ENCODE measurements at regions not wholly inside any gene's neighbourhood (a gene's known extent, or its start where the extent isn't known, plus 50 kb on each side); places are given as distances from the start of the nearest gene placed in this dataset.

GRCh38 chr5:13253111-13253510, 691.4 kb downstream of the DNAH5 start:
- Histone ChIP-seq H3K36me3 (ENCODE audit: control insufficient read depth, low read depth, low read length) (no peaks in the 10 kb centered on the region), H3K4me1 (ENCODE audit: control insufficient read depth, low read depth, low read length) (no peaks in the 10 kb centered on the region), H3K4me3 (ENCODE audit: low read length) (no peak overlapping the region), H3K9ac (ENCODE audit: low read length) (no peak overlapping the region), H3K27me3 (ENCODE audit: control insufficient read depth, insufficient read depth, low read length) (no peaks in the 10 kb centered on the region), H3K27ac (ENCODE audit: low read length) (no peak overlapping the region), H3K9me3 (ENCODE audit: control insufficient read depth, low read depth, low read length) (no peaks in the 10 kb centered on the region)

- H3K9ac ChIP-seq (ENCODE audit: low read length) = no peak overlapping the region
- no peaks in the 10 kb centered on the region for H3K36me3 ChIP-seq (ENCODE audit: control insufficient read depth, low read depth, low read length)
- no peaks in the 10 kb centered on the region for H3K27me3 ChIP-seq (ENCODE audit: control insufficient read depth, insufficient read depth, low read length)
- H3K27ac ChIP-seq (ENCODE audit: low read length) = no peak overlapping the region
- H3K4me3 ChIP-seq (ENCODE audit: low read length) = no peak overlapping the region
- no peaks in the 10 kb centered on the region for H3K9me3 ChIP-seq (ENCODE audit: control insufficient read depth, low read depth, low read length)
- H3K4me1 ChIP-seq (ENCODE audit: control insufficient read depth, low read depth, low read length) = peaks cover under 1% of the 10 kb centered on the region
These were observed 691.8 kb downstream of the DNAH5 start for GRCh38 chr5:13252699-13253098.

- no peaks in the 10 kb centered on the region for H3K9me3 ChIP-seq (ENCODE audit: control insufficient read depth, low read depth, low read length)
- H3K4me1 ChIP-seq (ENCODE audit: control insufficient read depth, low read depth, low read length) = peaks cover 2% of the 10 kb centered on the region
- H3K27me3 ChIP-seq (ENCODE audit: control insufficient read depth, insufficient read depth, low read length) = no peaks in the 10 kb centered on the region
- no peak overlapping the region for H3K4me3 ChIP-seq (ENCODE audit: low read length)
- H3K27ac ChIP-seq (ENCODE audit: low read length) = no peak overlapping the region
- no peak overlapping the region for H3K9ac ChIP-seq (ENCODE audit: low read length)
- no peaks in the 10 kb centered on the region for H3K36me3 ChIP-seq (ENCODE audit: control insufficient read depth, low read depth, low read length)
These were observed 692.7 kb downstream of the DNAH5 start for GRCh38 chr5:13251623-13252376.

GRCh38 chr5:13250464-13251291, 693.8 kb downstream of the DNAH5 start:
- H3K9me3 ChIP-seq (ENCODE audit: control insufficient read depth, low read depth, low read length) = no peaks in the 10 kb centered on the region
- no peaks in the 10 kb centered on the region for H3K36me3 ChIP-seq (ENCODE audit: control insufficient read depth, low read depth, low read length)
- no peak overlapping the region for H3K9ac ChIP-seq (ENCODE audit: low read length)
- no peaks in the 10 kb centered on the region for H3K27me3 ChIP-seq (ENCODE audit: control insufficient read depth, insufficient read depth, low read length)
- H3K4me1 ChIP-seq (ENCODE audit: control insufficient read depth, low read depth, low read length) = peaks cover 12% of the 10 kb centered on the region
- no peak overlapping the region for H3K4me3 ChIP-seq (ENCODE audit: low read length)
- H3K27ac ChIP-seq (ENCODE audit: low read length) = no peak overlapping the region

GRCh38 chr5:13249854-13250253, 694.6 kb downstream of the DNAH5 start:
- no peak overlapping the region for H3K9ac ChIP-seq (ENCODE audit: low read length)
- no peaks in the 10 kb centered on the region for H3K9me3 ChIP-seq (ENCODE audit: control insufficient read depth, low read depth, low read length)
- no peak overlapping the region for H3K4me3 ChIP-seq (ENCODE audit: low read length)
- no peak overlapping the region for H3K27ac ChIP-seq (ENCODE audit: low read length)
- H3K27me3 ChIP-seq (ENCODE audit: control insufficient read depth, insufficient read depth, low read length) = no peaks in the 10 kb centered on the region
- no peaks in the 10 kb centered on the region for H3K36me3 ChIP-seq (ENCODE audit: control insufficient read depth, low read depth, low read length)
- H3K4me1 ChIP-seq (ENCODE audit: control insufficient read depth, low read depth, low read length) = peaks cover 15% of the 10 kb centered on the region

- Histone ChIP-seq H3K4me1 (ENCODE audit: control insufficient read depth, low read depth, low read length) (peaks cover 15% of the 10 kb centered on the region), H3K9me3 (ENCODE audit: control insufficient read depth, low read depth, low read length) (peaks cover 5% of the 10 kb centered on the region), H3K4me3 (ENCODE audit: low read length) (no peak overlapping the region), H3K36me3 (ENCODE audit: control insufficient read depth, low read depth, low read length) (no peaks in the 10 kb centered on the region), H3K27ac (ENCODE audit: low read length) (no peak overlapping the region), H3K27me3 (ENCODE audit: control insufficient read depth, insufficient read depth, low read length) (no peaks in the 10 kb centered on the region), H3K9ac (ENCODE audit: low read length) (no peak overlapping the region)
These were observed 696.2 kb downstream of the DNAH5 start for GRCh38 chr5:13248253-13248652.

GRCh38 chr5:13246053-13246452, 698.4 kb downstream of the DNAH5 start:
- peak overlapping the region; percentile 22 for H3K4me3 ChIP-seq (ENCODE audit: low read length)

GRCh38 chr5:13244151-13244550, 700.3 kb downstream of the DNAH5 start:
- H3K9ac ChIP-seq (ENCODE audit: low read length) = no peak overlapping the region
- H3K4me3 ChIP-seq (ENCODE audit: low read length) = no peak overlapping the region
- H3K27ac ChIP-seq (ENCODE audit: low read length) = no peak overlapping the region
- H3K4me1 ChIP-seq (ENCODE audit: control insufficient read depth, low read depth, low read length) = peaks cover 15% of the 10 kb centered on the region
- peaks cover 5% of the 10 kb centered on the region for H3K9me3 ChIP-seq (ENCODE audit: control insufficient read depth, low read depth, low read length)
- H3K27me3 ChIP-seq (ENCODE audit: control insufficient read depth, insufficient read depth, low read length) = no peaks in the 10 kb centered on the region
- H3K36me3 ChIP-seq (ENCODE audit: control insufficient read depth, low read depth, low read length) = no peaks in the 10 kb centered on the region

More at GRCh38 chr5:13246053-13246452, 698.4 kb downstream of the DNAH5 start:
- Histone ChIP-seq H3K4me1 (ENCODE audit: control insufficient read depth, low read depth, low read length) (peaks cover 15% of the 10 kb centered on the region), H3K27ac (ENCODE audit: low read length) (no peak overlapping the region), H3K36me3 (ENCODE audit: control insufficient read depth, low read depth, low read length) (no peaks in the 10 kb centered on the region), H3K27me3 (ENCODE audit: control insufficient read depth, insufficient read depth, low read length) (no peaks in the 10 kb centered on the region), H3K9me3 (ENCODE audit: control insufficient read depth, low read depth, low read length) (peaks cover 5% of the 10 kb centered on the region), H3K9ac (ENCODE audit: low read length) (no peak overlapping the region)

- Histone ChIP-seq H3K27ac (ENCODE audit: low read length) (no peak overlapping the region), H3K4me1 (ENCODE audit: control insufficient read depth, low read depth, low read length) (no peaks in the 10 kb centered on the region), H3K27me3 (ENCODE audit: control insufficient read depth, insufficient read depth, low read length) (no peaks in the 10 kb centered on the region), H3K9ac (ENCODE audit: low read length) (no peak overlapping the region), H3K9me3 (ENCODE audit: control insufficient read depth, low read depth, low read length) (no peaks in the 10 kb centered on the region), H3K36me3 (ENCODE audit: control insufficient read depth, low read depth, low read length) (no peaks in the 10 kb centered on the region), H3K4me3 (ENCODE audit: low read length) (no peak overlapping the region)
These were observed 717.0 kb downstream of the DNAH5 start for GRCh38 chr5:13227513-13227912.

GRCh38 chr5:13218518-13218917, 726.0 kb downstream of the DNAH5 start:
- H3K9me3 ChIP-seq (ENCODE audit: control insufficient read depth, low read depth, low read length) = no peaks in the 10 kb centered on the region
- H3K4me1 ChIP-seq (ENCODE audit: control insufficient read depth, low read depth, low read length) = no peaks in the 10 kb centered on the region
- no peak overlapping the region for H3K4me3 ChIP-seq (ENCODE audit: low read length)
- H3K36me3 ChIP-seq (ENCODE audit: control insufficient read depth, low read depth, low read length) = no peaks in the 10 kb centered on the region
- no peak overlapping the region for H3K27ac ChIP-seq (ENCODE audit: low read length)
- H3K9ac ChIP-seq (ENCODE audit: low read length) = no peak overlapping the region
- no peaks in the 10 kb centered on the region for H3K27me3 ChIP-seq (ENCODE audit: control insufficient read depth, insufficient read depth, low read length)

- no peaks in the 10 kb centered on the region for H3K27me3 ChIP-seq (ENCODE audit: control insufficient read depth, insufficient read depth, low read length)
These were observed 726.9 kb downstream of the DNAH5 start for GRCh38 chr5:13217636-13218035.

More at GRCh38 chr5:13217636-13218035, 726.9 kb downstream of the DNAH5 start:
- Histone ChIP-seq H3K4me1 (ENCODE audit: control insufficient read depth, low read depth, low read length) (no peaks in the 10 kb centered on the region), H3K4me3 (ENCODE audit: low read length) (no peak overlapping the region), H3K9ac (ENCODE audit: low read length) (no peak overlapping the region), H3K27ac (ENCODE audit: low read length) (no peak overlapping the region), H3K36me3 (ENCODE audit: control insufficient read depth, low read depth, low read length) (no peaks in the 10 kb centered on the region), H3K9me3 (ENCODE audit: control insufficient read depth, low read depth, low read length) (no peaks in the 10 kb centered on the region)

All from iPS-18a (cell line).